ENCODE measurements at regions not wholly inside any gene's neighbourhood (a gene's known extent, or its start where the extent isn't known, plus 50 kb on each side); places are given as distances from the start of the nearest gene placed in this dataset.
"Not testable (repeated sequence)": the region's sequence is repeated elsewhere in the genome, so short reads cannot be mapped to it uniquely, and the experiment has no call there.

GRCh38 chr5:13211064-13211463 lies 733.4 kb downstream of the DNAH5 start:
- H3K4me1 ChIP-seq (ENCODE audit: control insufficient read depth, insufficient read depth, low read length): peaks cover 9% of the 10 kb centered on the region
- no peak overlapping the region for H3K9ac ChIP-seq (ENCODE audit: extremely low read depth, low read length, poor library complexity, severe bottlenecking)
- no peak overlapping the region for H3K27ac ChIP-seq (ENCODE audit: low read depth, low read length)
- no peaks in the 10 kb centered on the region for H3K9me3 ChIP-seq (ENCODE audit: control insufficient read depth, low read length)
- Mint-ChIP-seq H3K36me3 (ENCODE audit: low read depth) (no peaks in the 10 kb centered on the region), H3K4me3 (no peak overlapping the region), H3K27ac (no peak overlapping the region), H3K4me1 (peaks cover 15% of the 10 kb centered on the region), H3K9me3 (no peaks in the 10 kb centered on the region), H3K27me3 (ENCODE audit: insufficient read depth) (peaks cover 46% of the 10 kb centered on the region)
- H3K4me3 ChIP-seq (ENCODE audit: low read length): no peak overlapping the region
- TF ChIP-seq, protein P1, sequence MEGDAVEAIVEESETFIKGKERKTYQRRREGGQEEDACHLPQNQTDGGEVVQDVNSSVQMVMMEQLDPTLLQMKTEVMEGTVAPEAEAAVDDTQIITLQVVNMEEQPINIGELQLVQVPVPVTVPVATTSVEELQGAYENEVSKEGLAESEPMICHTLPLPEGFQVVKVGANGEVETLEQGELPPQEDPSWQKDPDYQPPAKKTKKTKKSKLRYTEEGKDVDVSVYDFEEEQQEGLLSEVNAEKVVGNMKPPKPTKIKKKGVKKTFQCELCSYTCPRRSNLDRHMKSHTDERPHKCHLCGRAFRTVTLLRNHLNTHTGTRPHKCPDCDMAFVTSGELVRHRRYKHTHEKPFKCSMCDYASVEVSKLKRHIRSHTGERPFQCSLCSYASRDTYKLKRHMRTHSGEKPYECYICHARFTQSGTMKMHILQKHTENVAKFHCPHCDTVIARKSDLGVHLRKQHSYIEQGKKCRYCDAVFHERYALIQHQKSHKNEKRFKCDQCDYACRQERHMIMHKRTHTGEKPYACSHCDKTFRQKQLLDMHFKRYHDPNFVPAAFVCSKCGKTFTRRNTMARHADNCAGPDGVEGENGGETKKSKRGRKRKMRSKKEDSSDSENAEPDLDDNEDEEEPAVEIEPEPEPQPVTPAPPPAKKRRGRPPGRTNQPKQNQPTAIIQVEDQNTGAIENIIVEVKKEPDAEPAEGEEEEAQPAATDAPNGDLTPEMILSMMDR (conservative IDR thresholded peaks at IDR 0.05): no peak
- H3K36me3 ChIP-seq (ENCODE audit: control insufficient read depth, insufficient read depth, low read length): no peaks in the 10 kb centered on the region
- no peak for DNase-seq
- WGBS, 2 experiments (ENCODE audit: insufficient coverage in 1 of 2, insufficient read length in 1 of 2): no CpG with 5 or more reads among the region's 1 CpG
- peaks cover 26% of the 10 kb centered on the region for H3K27me3 ChIP-seq (ENCODE audit: control insufficient read depth, insufficient read depth, low read length, poor library complexity, severe bottlenecking)

GRCh38 chr5:13207112-13207511 lies 737.4 kb downstream of the DNAH5 start:
- TF ChIP-seq, protein P1 (conservative IDR thresholded peaks at IDR 0.05): no peak
- H3K9me3 Mint-ChIP-seq: peaks cover 11% of the 10 kb centered on the region
- Histone ChIP-seq H3K4me1 (ENCODE audit: control insufficient read depth, insufficient read depth, low read length) (no peaks in the 10 kb centered on the region), H3K4me3 (ENCODE audit: low read length) (no peak overlapping the region), H3K36me3 (ENCODE audit: control insufficient read depth, insufficient read depth, low read length) (no peaks in the 10 kb centered on the region), H3K27me3 (ENCODE audit: control insufficient read depth, insufficient read depth, low read length, poor library complexity, severe bottlenecking) (peaks cover 15% of the 10 kb centered on the region), H3K9me3 (ENCODE audit: control insufficient read depth, low read length) (peaks cover 9% of the 10 kb centered on the region), H3K27ac (ENCODE audit: low read depth, low read length) (no peak overlapping the region), H3K9ac (ENCODE audit: extremely low read depth, low read length, poor library complexity, severe bottlenecking) (no peak overlapping the region)
- no peak for DNase-seq
- no peaks in the 10 kb centered on the region for H3K4me1 Mint-ChIP-seq
- no peak overlapping the region for H3K4me3 Mint-ChIP-seq
- peaks cover 2% of the 10 kb centered on the region for H3K36me3 Mint-ChIP-seq (ENCODE audit: low read depth)
- peaks cover 53% of the 10 kb centered on the region for H3K27me3 Mint-ChIP-seq (ENCODE audit: insufficient read depth)
- H3K27ac Mint-ChIP-seq: no peak overlapping the region

DNA sequence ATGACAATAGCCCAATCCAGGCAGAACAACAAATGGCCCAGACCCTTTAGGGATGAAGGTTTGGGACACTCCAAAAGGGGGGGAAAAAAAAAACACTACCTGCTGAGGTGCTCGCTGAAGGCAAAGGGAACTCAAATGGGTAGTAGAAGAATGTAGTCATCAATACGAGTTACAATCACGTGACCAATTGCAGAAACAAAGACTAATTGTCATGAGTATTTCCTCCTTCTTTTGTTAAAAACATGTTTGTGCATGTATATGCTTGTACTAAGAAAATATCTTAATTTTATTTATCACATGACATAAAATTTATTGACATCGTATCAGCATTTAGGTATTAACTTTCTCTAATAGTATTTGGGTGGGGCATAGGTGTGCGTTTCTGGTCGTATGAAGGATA lies 743.5 kb downstream of the DNAH5 start:
- H3K36me3 Mint-ChIP-seq (ENCODE audit: low read depth): peaks cover 2% of the 10 kb centered on the region
- 92% methylated on average over 3 of the region's 6 CpGs; no CpG with 5 or more reads in 1 of the 2 experiments for WGBS, 2 experiments (ENCODE audit: insufficient coverage in 1 of 2, insufficient read length in 1 of 2)
- no peaks in the 10 kb centered on the region for H3K36me3 ChIP-seq (ENCODE audit: control insufficient read depth, insufficient read depth, low read length)
- no peaks in the 10 kb centered on the region for H3K4me1 ChIP-seq (ENCODE audit: control insufficient read depth, insufficient read depth, low read length)
- H3K27ac ChIP-seq (ENCODE audit: low read depth, low read length): no peak overlapping the region
- H3K9ac ChIP-seq (ENCODE audit: extremely low read depth, low read length, poor library complexity, severe bottlenecking): no peak overlapping the region
- no peak for DNase-seq
- TF ChIP-seq, protein P1 (conservative IDR thresholded peaks at IDR 0.05): no peak
- no peaks in the 10 kb centered on the region for H3K27me3 ChIP-seq (ENCODE audit: control insufficient read depth, insufficient read depth, low read length, poor library complexity, severe bottlenecking)
- H3K4me3 ChIP-seq (ENCODE audit: low read length): no peak overlapping the region
- H3K27ac Mint-ChIP-seq: no peak overlapping the region
- peaks cover 11% of the 10 kb centered on the region for H3K9me3 Mint-ChIP-seq
- peaks cover 62% of the 10 kb centered on the region for H3K27me3 Mint-ChIP-seq (ENCODE audit: insufficient read depth)
- H3K9me3 ChIP-seq (ENCODE audit: control insufficient read depth, low read length): peaks cover 9% of the 10 kb centered on the region
- no peak overlapping the region for H3K4me3 Mint-ChIP-seq
- H3K4me1 Mint-ChIP-seq: no peaks in the 10 kb centered on the region

GRCh38 chr5:13198226-13198625 lies 746.3 kb downstream of the DNAH5 start:
- H3K36me3 Mint-ChIP-seq (ENCODE audit: low read depth); H3K4me3 ChIP-seq (ENCODE audit: low read length); H3K9me3 ChIP-seq (ENCODE audit: control insufficient read depth, low read length); H3K27me3 ChIP-seq (ENCODE audit: control insufficient read depth, insufficient read depth, low read length, poor library complexity, severe bottlenecking); DNase-seq; H3K4me1 Mint-ChIP-seq; H3K4me1 ChIP-seq (ENCODE audit: control insufficient read depth, insufficient read depth, low read length); H3K4me3 Mint-ChIP-seq; H3K9ac ChIP-seq (ENCODE audit: extremely low read depth, low read length, poor library complexity, severe bottlenecking); H3K27ac ChIP-seq (ENCODE audit: low read depth, low read length); H3K27ac Mint-ChIP-seq; H3K36me3 ChIP-seq (ENCODE audit: control insufficient read depth, insufficient read depth, low read length); H3K9me3 Mint-ChIP-seq: not testable (repeated sequence)
- WGBS, 2 experiments (ENCODE audit: insufficient coverage in 1 of 2, insufficient read length in 1 of 2): 80 to 90% methylated on average over 1 to 2 of the region's 2 CpGs
- H3K27me3 Mint-ChIP-seq (ENCODE audit: insufficient read depth): peaks cover 46% of the 10 kb centered on the region
